Vagina (tissue), 2 donors: ENCODE measurements at regions not wholly inside any gene's neighbourhood (a gene's known extent, or its start where the extent isn't known, plus 50 kb on each side); places are given as distances from the start of the nearest gene placed in this dataset.

ENCODE experiments used
- DNase-seq, 2 donors: peaks; one replicate each; pipeline ENCODE4 v3.0.0-alpha.2; 2017; ENCODE audit errors: extremely low spot score in 2 of 2
- H3K27ac ChIP-seq: fragments of 200-600 bp; sonication (generic); one replicate; pipeline ENCODE4 v1.5.1; 2019
- H3K27me3 ChIP-seq: fragments of 200-600 bp; sonication (generic); one replicate; pipeline ENCODE4 v1.5.1; 2019
- H3K36me3 ChIP-seq, 2 donors: fragments of 200-600 bp; sonication (generic); one replicate each; pipeline ENCODE4 v1.5.1; 2017 to 2019
- H3K4me1 ChIP-seq: fragments of 200-600 bp; sonication (generic); one replicate; pipeline ENCODE4 v1.5.1; 2019
- H3K4me3 ChIP-seq, 2 donors: fragments of 200-600 bp; sonication (generic); 1 replicate in 1 of 2; 2 replicates in 1 of 2; pipeline ENCODE4 v1.5.1; 2016 to 2019
- H3K9me3 ChIP-seq: fragments of 200-600 bp; sonication (generic); one replicate; pipeline ENCODE4 v1.5.1; 2019
- POLR2A ChIP-seq, 2 donors: fragments of 450-650 bp; IDR thresholded peaks; one replicate each; pipeline ENCODE4 v1.6.1; 2017; ENCODE audit warnings: antibody characterized with exemption in 2 of 2, mild to moderate bottlenecking in 2 of 2, moderate library complexity in 2 of 2
- POLR2AphosphoS5 ChIP-seq, 2 donors: sonication (generic); formaldehyde crosslinking; IDR thresholded peaks; one replicate each; pipeline ENCODE4 v1.9.0; 2017; ENCODE audit warnings: antibody characterized with exemption in 2 of 2, mild to moderate bottlenecking in 2 of 2, low read depth in 1 of 2; ENCODE audit not compliant: insufficient read depth in 1 of 2
- intact Hi-C: fragments of 100-400 bp; cut with DNase I; formaldehyde crosslinking; loops from one replicate; pipeline ENCODE4 v1.15.1; 2023
- TF ChIP-seq, protein P1 (sequence below), 3 experiments: fragments of 450-650 bp in 2 of 3; fragments of 200-600 bp in 1 of 3; sonication (generic) in 1 of 3; IDR thresholded peaks; one replicate each; pipeline ENCODE4 v1.5.1; 2017 to 2019; ENCODE audit warnings: antibody characterized with exemption in 3 of 3, mild to moderate bottlenecking in 2 of 3, moderate library complexity in 2 of 3

- intact Hi-C loops, result no loop called here
- Histone ChIP-seq H3K36me3 (no peaks in the 10 kb centered on the region), H3K27me3 (no peaks in the 10 kb centered on the region), H3K4me1 (no peaks in the 10 kb centered on the region), H3K27ac (no peak overlapping the region), H3K9me3 (no peaks in the 10 kb centered on the region), H3K4me3 (no peak overlapping the region)
- TF ChIP-seq, protein P1, sequence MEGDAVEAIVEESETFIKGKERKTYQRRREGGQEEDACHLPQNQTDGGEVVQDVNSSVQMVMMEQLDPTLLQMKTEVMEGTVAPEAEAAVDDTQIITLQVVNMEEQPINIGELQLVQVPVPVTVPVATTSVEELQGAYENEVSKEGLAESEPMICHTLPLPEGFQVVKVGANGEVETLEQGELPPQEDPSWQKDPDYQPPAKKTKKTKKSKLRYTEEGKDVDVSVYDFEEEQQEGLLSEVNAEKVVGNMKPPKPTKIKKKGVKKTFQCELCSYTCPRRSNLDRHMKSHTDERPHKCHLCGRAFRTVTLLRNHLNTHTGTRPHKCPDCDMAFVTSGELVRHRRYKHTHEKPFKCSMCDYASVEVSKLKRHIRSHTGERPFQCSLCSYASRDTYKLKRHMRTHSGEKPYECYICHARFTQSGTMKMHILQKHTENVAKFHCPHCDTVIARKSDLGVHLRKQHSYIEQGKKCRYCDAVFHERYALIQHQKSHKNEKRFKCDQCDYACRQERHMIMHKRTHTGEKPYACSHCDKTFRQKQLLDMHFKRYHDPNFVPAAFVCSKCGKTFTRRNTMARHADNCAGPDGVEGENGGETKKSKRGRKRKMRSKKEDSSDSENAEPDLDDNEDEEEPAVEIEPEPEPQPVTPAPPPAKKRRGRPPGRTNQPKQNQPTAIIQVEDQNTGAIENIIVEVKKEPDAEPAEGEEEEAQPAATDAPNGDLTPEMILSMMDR (IDR thresholded peaks at IDR 0.05), result no peak
- TF ChIP-seq POLR2A (IDR thresholded peaks at IDR 0.05) (no peak), POLR2AphosphoS5 (IDR thresholded peaks at IDR 0.05; ENCODE audit: insufficient read depth in 1 of 2, low read depth in 1 of 2) (no peak)
- DNase-seq, result no peak
Measured at GRCh38 chr2:192775459-192776262, 580.9 kb upstream of the TMEFF2 start.

DNA sequence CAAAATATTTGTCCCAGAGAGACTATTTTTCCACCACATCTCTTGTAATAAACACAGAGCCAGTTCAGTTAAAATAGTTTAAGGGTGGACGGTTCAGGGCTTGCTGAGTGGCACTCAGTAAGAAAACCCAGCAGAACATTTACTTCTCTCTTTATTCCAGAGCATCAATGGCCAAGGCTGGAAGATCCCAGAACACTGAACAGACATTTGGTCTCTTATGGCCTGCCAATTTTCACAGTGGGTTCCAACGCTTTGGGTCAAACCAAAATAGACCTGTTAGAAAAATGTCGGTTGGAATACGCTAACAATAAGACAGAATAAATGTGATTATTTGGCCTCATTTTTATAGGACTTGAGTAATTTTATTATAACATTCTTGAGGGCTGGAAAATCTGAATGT is 580.3 kb upstream of the TMEFF2 start:
- Histone ChIP-seq H3K27ac (no peak overlapping the region), H3K4me3 (no peak overlapping the region), H3K9me3 (no peaks in the 10 kb centered on the region), H3K36me3 (no peaks in the 10 kb centered on the region), H3K4me1 (no peaks in the 10 kb centered on the region), H3K27me3 (no peaks in the 10 kb centered on the region)
- no peak for DNase-seq
- TF ChIP-seq, protein P1 (IDR thresholded peaks at IDR 0.05), result no peak
- TF ChIP-seq POLR2AphosphoS5 (IDR thresholded peaks at IDR 0.05; ENCODE audit: insufficient read depth in 1 of 2, low read depth in 1 of 2) (no peak), POLR2A (IDR thresholded peaks at IDR 0.05) (no peak)
- intact Hi-C loops, result no loop called here

DNA sequence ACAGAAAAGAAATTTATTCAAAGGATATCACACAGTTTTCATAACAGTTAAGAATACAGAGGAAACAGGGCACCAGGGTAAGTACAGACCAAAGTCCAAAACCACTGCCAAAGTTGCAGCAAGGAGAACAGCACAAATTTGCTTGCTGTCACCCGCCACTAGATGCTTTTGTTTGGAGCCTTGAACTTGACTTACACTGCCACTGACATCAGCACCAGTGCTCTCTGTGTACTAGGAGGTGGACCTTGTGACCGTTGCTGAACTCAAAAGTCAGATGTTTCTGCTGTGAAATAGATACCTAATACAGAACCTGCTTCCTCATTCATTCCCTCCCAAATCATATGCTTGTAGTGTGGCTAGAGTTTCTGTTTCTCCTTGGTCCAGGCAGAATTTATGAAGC is 578.3 kb upstream of the TMEFF2 start:
- TF ChIP-seq, protein P1 (IDR thresholded peaks at IDR 0.05), result no peak
- no peak for TF ChIP-seq POLR2A (IDR thresholded peaks at IDR 0.05)
- no peak for TF ChIP-seq POLR2AphosphoS5 (IDR thresholded peaks at IDR 0.05; ENCODE audit: insufficient read depth in 1 of 2, low read depth in 1 of 2)
- Histone ChIP-seq H3K27ac (no peak overlapping the region), H3K4me3 (no peak overlapping the region), H3K9me3 (no peaks in the 10 kb centered on the region), H3K36me3 (no peaks in the 10 kb centered on the region), H3K27me3 (no peaks in the 10 kb centered on the region), H3K4me1 (no peaks in the 10 kb centered on the region)
- intact Hi-C loops, result no loop called here
- DNase-seq, result no peak

- Histone ChIP-seq H3K36me3 (no peaks in the 10 kb centered on the region), H3K4me3 (no peak overlapping the region), H3K4me1 (no peaks in the 10 kb centered on the region), H3K27me3 (no peaks in the 10 kb centered on the region), H3K9me3 (no peaks in the 10 kb centered on the region), H3K27ac (no peak overlapping the region)
- no peak for DNase-seq
- TF ChIP-seq POLR2AphosphoS5 (IDR thresholded peaks at IDR 0.05; ENCODE audit: insufficient read depth in 1 of 2, low read depth in 1 of 2) (no peak), POLR2A (IDR thresholded peaks at IDR 0.05) (no peak)
- TF ChIP-seq, protein P1 (IDR thresholded peaks at IDR 0.05), result no peak
- intact Hi-C loops, result no loop called here
Measured at GRCh38 chr2:192749611-192750200, 555.0 kb upstream of the TMEFF2 start.

DNA sequence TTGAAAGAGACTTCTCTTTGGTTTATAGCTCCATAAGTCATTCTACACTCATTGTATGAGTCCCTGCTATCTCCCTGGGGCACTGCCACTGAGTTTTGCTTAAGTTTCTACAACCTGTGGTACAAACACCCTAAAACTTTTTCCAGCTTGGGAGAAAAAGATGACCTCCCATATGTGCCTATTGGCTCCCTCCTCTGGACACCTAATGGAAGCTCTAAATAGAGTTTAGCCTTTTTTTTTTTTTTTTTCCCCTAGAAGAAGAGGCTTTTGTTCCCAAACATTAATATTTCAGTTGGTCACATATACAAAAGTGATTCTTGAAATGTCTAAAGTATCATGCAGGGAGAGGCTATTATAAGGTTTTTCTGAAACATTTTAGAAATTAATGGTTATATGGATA is 547.2 kb upstream of the TMEFF2 start:
- no peak for TF ChIP-seq POLR2A (IDR thresholded peaks at IDR 0.05)
- TF ChIP-seq, protein P1 (IDR thresholded peaks at IDR 0.05), result no peak
- no peak for TF ChIP-seq POLR2AphosphoS5 (IDR thresholded peaks at IDR 0.05; ENCODE audit: insufficient read depth in 1 of 2, low read depth in 1 of 2)
- no peak overlapping the region for H3K4me3 ChIP-seq
- H3K9me3 ChIP-seq, result no peaks in the 10 kb centered on the region
- no peaks in the 10 kb centered on the region for H3K27me3 ChIP-seq
- H3K4me1 ChIP-seq, result no peaks in the 10 kb centered on the region
- no peak overlapping the region for H3K27ac ChIP-seq
- no peak for DNase-seq
- intact Hi-C loops, result no loop called here
- no peaks in the 10 kb centered on the region for H3K36me3 ChIP-seq
